PC-3 (cell line): ENCODE measurements at regions not wholly inside any gene's neighbourhood (a gene's known extent, or its start where the extent isn't known, plus 50 kb on each side); places are given as distances from the start of the nearest gene placed in this dataset.

Source experiments
- ATAC-seq: fragments of 200-7000 bp; cut with Tn5 transposase; 2 replicates; pipeline ENCODE4 v1.9.1; 2020; ENCODE audit warnings: mild to moderate bottlenecking, moderate library complexity
- BruUV-seq: library from RNA; stranded (reverse); fragments of 400-500 nt; replicated peaks from 2 replicates; lab custom pipeline; 2021; lab: Mats Ljungman, UMichigan
- CTCF ChIA-PET: fragments of 300-600 bp; sonication (Branson Sonifier 250); formaldehyde crosslinking; loops from one replicate; lab custom pipeline; 2022; ENCODE audit warnings: antibody characterized with exemption; lab: Charles Lee
- POLR2A ChIA-PET: fragments of 300-600 bp; sonication (Branson Sonifier 250); formaldehyde crosslinking; loops from one replicate; lab custom pipeline; 2022; ENCODE audit warnings: antibody characterized with exemption; ENCODE audit not compliant: unreplicated experiment; lab: Charles Lee
- DNase-seq: peaks from one replicate; pipeline ENCODE4 v3.0.0-alpha.2; 2015
- H2AFZ ChIP-seq: fragments of 300-600 bp; sonication (generic); 2 replicates; pipeline ENCODE4 v1.6.0; 2016; ENCODE audit warnings: antibody characterized with exemption, low read length
- H3F3A ChIP-seq: fragments of 300-600 bp; sonication (generic); one replicate; pipeline ENCODE4 v1.6.0; 2017; ENCODE audit warnings: antibody characterized with exemption, low read length, control low read depth, mild to moderate bottlenecking; ENCODE audit not compliant: unreplicated experiment
- H3K27ac ChIP-seq: fragments of 300-600 bp; sonication (generic); 2 replicates; pipeline ENCODE4 v1.5.1; 2016; ENCODE audit warnings: mild to moderate bottlenecking, low read length
- H3K27me3 ChIP-seq: fragments of 300-600 bp; sonication (generic); 2 replicates; pipeline ENCODE4 v1.6.1; 2016; ENCODE audit warnings: low read length, mixed read lengths
- H3K36me3 ChIP-seq: fragments of 300-600 bp; sonication (generic); 2 replicates; pipeline ENCODE4 v1.6.1; 2016; ENCODE audit warnings: low read depth, mixed run types, low read length, mixed read lengths
- H3K4me1 ChIP-seq: fragments of 300-600 bp; sonication (generic); 2 replicates; pipeline ENCODE4 v1.5.1; 2016; ENCODE audit warnings: low read length; ENCODE audit not compliant: insufficient read depth
- H3K4me2 ChIP-seq: fragments of 300-600 bp; sonication (generic); 2 replicates; pipeline ENCODE4 v1.6.0; 2016; ENCODE audit warnings: low read length
- H3K4me3 ChIP-seq: fragments of 300-600 bp; sonication (generic); 2 replicates; pipeline ENCODE4 v1.5.1; 2016; ENCODE audit warnings: mild to moderate bottlenecking, low read length, mixed read lengths
- H3K79me2 ChIP-seq: fragments of 300-600 bp; sonication (generic); 2 replicates; pipeline ENCODE4 v1.6.1; 2017; ENCODE audit warnings: low read length, mixed read lengths
- H3K9ac ChIP-seq: fragments of 300-600 bp; sonication (generic); 2 replicates; pipeline ENCODE4 v1.6.0; 2016; ENCODE audit warnings: mild to moderate bottlenecking, low read length
- H3K9me2 ChIP-seq: fragments of 300-600 bp; sonication (generic); replicated peaks from 2 replicates; pipeline ENCODE4 v1.6.1; 2016; ENCODE audit warnings: mixed run types, low read length, mixed read lengths
- H3K9me3 ChIP-seq: fragments of 300-600 bp; sonication (generic); 2 replicates; pipeline ENCODE4 v1.6.1; 2016; ENCODE audit warnings: low read length, mixed read lengths
- H4K20me1 ChIP-seq: fragments of 300-600 bp; sonication (generic); 2 replicates; pipeline ENCODE4 v1.6.1; 2016; ENCODE audit warnings: low read length, mixed read lengths
- EZH2 ChIP-seq: fragments of 300-600 bp; sonication (generic); IDR thresholded peaks from one replicate; pipeline ENCODE4 v1.6.1; 2017; ENCODE audit warnings: antibody characterized with exemption, mild to moderate bottlenecking, low read length; ENCODE audit not compliant: unreplicated experiment
- EZH2phosphoT487 ChIP-seq: fragments of 300-600 bp; sonication (generic); IDR thresholded peaks from 2 replicates; pipeline ENCODE4 v1.6.1; 2018; ENCODE audit warnings: mild to moderate bottlenecking, antibody characterized with exemption, low read length, borderline replicate concordance
- intact Hi-C: fragments of 100-400 bp; cut with micrococcal nuclease; formaldehyde crosslinking; loops from 2 replicates; pipeline ENCODE4 v1.9.0; 2023
- TF ChIP-seq, protein P1 (sequence below): fragments of 300-600 bp; sonication (generic); conservative IDR thresholded peaks from 2 replicates; pipeline ENCODE4 v1.5.1; 2017; ENCODE audit warnings: antibody characterized with exemption, low read depth, mild to moderate bottlenecking, low read length

DNA sequence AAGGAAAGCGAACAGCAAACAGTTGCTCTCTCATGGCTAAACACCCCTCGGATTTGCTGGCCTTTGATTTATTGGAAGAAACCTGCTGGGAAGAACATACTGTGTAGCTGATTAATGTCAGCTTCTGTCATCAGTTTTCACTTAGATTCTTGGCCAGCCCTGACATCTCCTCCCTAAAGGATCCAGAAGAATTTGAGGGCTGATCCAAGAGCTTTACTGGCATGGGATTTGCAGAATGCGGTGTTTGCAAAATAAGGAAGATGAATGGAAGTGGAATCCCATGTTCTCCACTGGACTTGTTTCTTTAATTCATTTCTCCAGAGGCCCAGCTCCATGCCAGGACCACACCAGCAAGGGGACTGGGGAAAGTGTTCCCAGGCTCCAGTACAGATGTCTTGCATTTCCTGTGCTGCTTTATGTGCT is 80.5 kb downstream of the RDH14 start:
- Histone ChIP-seq H3K36me3 (no peaks in the 10 kb centered on the region), H3K79me2 (no peaks in the 10 kb centered on the region), H2AFZ (no peak overlapping the region), H3K9me2 (no peaks in the 10 kb centered on the region), H3K4me1 (peaks cover 6% of the 10 kb centered on the region; the same call in 1 of the 2 replicates), H3F3A (no peaks in the 10 kb centered on the region), H3K4me2 (no peak overlapping the region), H3K9ac (no peak overlapping the region), H3K9me3 (no peaks in the 10 kb centered on the region), H4K20me1 (no peaks in the 10 kb centered on the region), H3K27ac (no peak overlapping the region), H3K27me3 (no peaks in the 10 kb centered on the region), H3K4me3 (no peak overlapping the region)
- DNase-seq (no peak), ATAC-seq (no peak)
- ChIA-PET CTCF (no interaction called here), POLR2A (no interaction called here)
- intact Hi-C loops = no loop called here
- no TSS peak for BruUV-seq
- TF ChIP-seq, protein P1, sequence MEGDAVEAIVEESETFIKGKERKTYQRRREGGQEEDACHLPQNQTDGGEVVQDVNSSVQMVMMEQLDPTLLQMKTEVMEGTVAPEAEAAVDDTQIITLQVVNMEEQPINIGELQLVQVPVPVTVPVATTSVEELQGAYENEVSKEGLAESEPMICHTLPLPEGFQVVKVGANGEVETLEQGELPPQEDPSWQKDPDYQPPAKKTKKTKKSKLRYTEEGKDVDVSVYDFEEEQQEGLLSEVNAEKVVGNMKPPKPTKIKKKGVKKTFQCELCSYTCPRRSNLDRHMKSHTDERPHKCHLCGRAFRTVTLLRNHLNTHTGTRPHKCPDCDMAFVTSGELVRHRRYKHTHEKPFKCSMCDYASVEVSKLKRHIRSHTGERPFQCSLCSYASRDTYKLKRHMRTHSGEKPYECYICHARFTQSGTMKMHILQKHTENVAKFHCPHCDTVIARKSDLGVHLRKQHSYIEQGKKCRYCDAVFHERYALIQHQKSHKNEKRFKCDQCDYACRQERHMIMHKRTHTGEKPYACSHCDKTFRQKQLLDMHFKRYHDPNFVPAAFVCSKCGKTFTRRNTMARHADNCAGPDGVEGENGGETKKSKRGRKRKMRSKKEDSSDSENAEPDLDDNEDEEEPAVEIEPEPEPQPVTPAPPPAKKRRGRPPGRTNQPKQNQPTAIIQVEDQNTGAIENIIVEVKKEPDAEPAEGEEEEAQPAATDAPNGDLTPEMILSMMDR = no peak
- no peak for TF ChIP-seq EZH2
- no peak for TF ChIP-seq EZH2phosphoT487

DNA sequence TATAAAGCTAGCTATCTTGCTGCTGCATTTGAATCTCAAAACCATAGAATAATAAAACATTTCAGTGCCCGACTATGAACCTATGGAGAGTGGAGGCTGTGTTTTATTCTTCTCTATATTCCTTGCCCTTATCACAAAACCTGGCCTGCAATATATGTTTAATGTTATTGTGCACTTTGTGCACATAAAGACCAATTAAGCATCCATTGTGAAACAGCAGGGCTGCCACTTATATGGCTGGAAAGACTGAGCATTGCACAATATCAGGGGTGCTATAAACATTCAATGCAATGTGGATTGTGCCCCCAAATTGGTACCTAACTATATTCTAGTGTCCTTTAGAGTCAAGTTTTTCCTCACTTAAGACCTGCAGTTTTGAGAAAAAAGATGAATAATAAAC is 83.2 kb downstream of the RDH14 start:
- Histone ChIP-seq H3K27me3 (no peaks in the 10 kb centered on the region), H3K27ac (no peak overlapping the region), H3K4me3 (no peak overlapping the region), H3K36me3 (no peaks in the 10 kb centered on the region), H3K9me2 (no peaks in the 10 kb centered on the region), H4K20me1 (no peaks in the 10 kb centered on the region), H3F3A (no peaks in the 10 kb centered on the region), H3K9ac (no peak overlapping the region), H3K4me1 (no peaks in the 10 kb centered on the region), H3K79me2 (no peaks in the 10 kb centered on the region), H2AFZ (no peak overlapping the region), H3K9me3 (no peaks in the 10 kb centered on the region), H3K4me2 (no peak overlapping the region)
- TF ChIP-seq EZH2 (no peak), EZH2phosphoT487 (no peak)
- TF ChIP-seq, protein P1 = no peak
- intact Hi-C loops = no loop called here
- POLR2A ChIA-PET = no interaction called here
- BruUV-seq = no TSS peak
- no peak for DNase-seq
- no peak for ATAC-seq
- CTCF ChIA-PET = no interaction called here

DNA sequence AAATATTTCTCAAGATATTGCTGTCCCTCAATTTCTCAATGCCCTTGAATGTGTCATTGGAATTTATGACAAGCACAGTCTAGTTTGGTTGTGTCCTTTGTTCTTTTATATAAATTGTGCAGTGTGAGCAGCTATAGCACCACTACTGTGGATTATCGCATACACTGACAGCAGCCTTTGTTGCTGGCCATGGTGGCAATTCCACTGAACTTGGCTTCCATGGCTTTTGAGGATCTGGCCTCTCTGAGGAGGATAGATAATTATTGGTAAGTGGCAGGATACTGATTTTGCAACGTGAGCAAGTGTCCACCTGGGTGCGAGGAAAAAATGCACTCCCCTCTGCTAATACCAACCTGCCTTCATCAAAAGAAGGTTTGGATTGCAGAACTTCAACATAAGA is 84.0 kb downstream of the RDH14 start:
- no peaks in the 10 kb centered on the region for H3K79me2 ChIP-seq
- H3K27ac ChIP-seq = no peak overlapping the region
- H3K4me3 ChIP-seq = no peak overlapping the region
- H3K9me3 ChIP-seq = no peaks in the 10 kb centered on the region
- TF ChIP-seq EZH2 (no peak), EZH2phosphoT487 (no peak)
- TF ChIP-seq, protein P1 = no peak
- intact Hi-C loops = no loop called here
- H3F3A ChIP-seq = no peaks in the 10 kb centered on the region
- ChIA-PET CTCF (no interaction called here), POLR2A (no interaction called here)
- H4K20me1 ChIP-seq = no peaks in the 10 kb centered on the region
- H2AFZ ChIP-seq = no peak overlapping the region
- no TSS peak for BruUV-seq
- H3K4me2 ChIP-seq = no peak overlapping the region
- no peaks in the 10 kb centered on the region for H3K36me3 ChIP-seq
- no peaks in the 10 kb centered on the region for H3K4me1 ChIP-seq
- H3K9ac ChIP-seq = no peak overlapping the region
- no peak for DNase-seq
- no peaks in the 10 kb centered on the region for H3K9me2 ChIP-seq
- no peaks in the 10 kb centered on the region for H3K27me3 ChIP-seq
- no peak for ATAC-seq
